A549 (cell line): ENCODE measurements at regions not wholly inside any gene's neighbourhood (a gene's known extent, or its start where the extent isn't known, plus 50 kb on each side); places are given as distances from the start of the nearest gene placed in this dataset.

Source experiments
- ATAC-seq, 2 experiments: fragments of 200-7000 bp in 1 of 2; fragments of >200 bp in 1 of 2; cut with Nextera tagmentation in 1 of 2; cut with Tn5 transposase in 1 of 2; 3 replicates each; pipeline versions ENCODE4 v1.8.0 to v1.9.1; 2018 to 2020; ENCODE audit warnings: mild to moderate bottlenecking in 1 of 2, moderate library complexity in 1 of 2
- CTCF ChIA-PET: fragments of 300-600 bp; sonication (Branson Sonifier 250); formaldehyde crosslinking; extraction: SDS; loops from one replicate; lab custom pipeline; 2021; ENCODE audit warnings: antibody characterized with exemption, inconsistent platforms; lab: Yijun Ruan, JAX
- POLR2A ChIA-PET: fragments of 350-600 bp; formaldehyde crosslinking; extraction: SDS; loops from one replicate; lab custom pipeline; 2021; ENCODE audit warnings: antibody characterized with exemption, inconsistent platforms; lab: Yijun Ruan, JAX
- DNase-seq, 2 experiments: peaks; one replicate each; pipeline versions ENCODE4 v3.0.0 to v3.0.0-alpha.2; 2011 to 2016; ENCODE audit warnings: low read depth in 1 of 2, low spot score in 1 of 2
- FAIRE-seq: peaks from 2 replicates; lab custom pipeline; 2011; peaks lifted over from hg19 to GRCh38; lab: Jason Lieb, UNC
- H3K27ac ChIP-seq, 2 experiments: fragments of >200 bp; sonication (Bioruptor Twin); formaldehyde crosslinking; 3 replicates each; pipeline ENCODE4 v1.5.1; 2016 to 2017
- H3K4me1 ChIP-seq: fragments of >200 bp; sonication (Bioruptor Twin); formaldehyde crosslinking; 3 replicates; pipeline ENCODE4 v1.6.1; 2016
- H3K4me2 ChIP-seq: fragments of >200 bp; sonication (Bioruptor Twin); formaldehyde crosslinking; 3 replicates; pipeline ENCODE4 v1.6.1; 2016
- H3K4me3 ChIP-seq: fragments of >200 bp; sonication (Bioruptor Twin); formaldehyde crosslinking; 3 replicates; pipeline ENCODE4 v1.5.1; 2016
- H3K9me3 ChIP-seq: fragments of >200 bp; sonication (Bioruptor Twin); formaldehyde crosslinking; 3 replicates; pipeline ENCODE4 v1.6.1; 2016
- ATOH8 ChIP-seq: fragments of 250-450 bp; sonication (Bioruptor Pico); IDR thresholded peaks from 2 replicates; pipeline ENCODE4 v1.5.0; 2020; ENCODE audit warnings: low read depth, mild to moderate bottlenecking, moderate library complexity
- BHLHE40 ChIP-seq: IDR thresholded peaks from 2 replicates; pipeline ENCODE4 v1.6.1; 2012; ENCODE audit warnings: low read depth, low read length, inconsistent platforms
- CBX8 ChIP-seq: fragments of 200-600 bp; sonication (generic); IDR thresholded peaks from 2 replicates; pipeline ENCODE4 v1.6.1; 2016
- EHMT2 ChIP-seq: fragments of 200-600 bp; sonication (generic); IDR thresholded peaks from 2 replicates; pipeline ENCODE4 v1.6.1; 2016; ENCODE audit warnings: antibody characterized with exemption, low read depth, mild to moderate bottlenecking, moderate library complexity
- FOSB ChIP-seq: fragments of 250-450 bp; sonication (Bioruptor Pico); IDR thresholded peaks from 2 replicates; pipeline ENCODE4 v1.5.0; 2020; ENCODE audit warnings: mild to moderate bottlenecking, moderate library complexity
- FOSL2 ChIP-seq, 2 experiments: fragments of 450-650 bp in 1 of 2; fragments of >200 bp in 1 of 2; sonication (Bioruptor Twin) in 1 of 2; formaldehyde crosslinking; IDR thresholded peaks; 2 replicates each; pipeline versions ENCODE4 v1.5.0 to v1.6.1; 2016 to 2020; ENCODE audit warnings: mild to moderate bottlenecking in 1 of 2, moderate library complexity in 1 of 2
- GATA3 ChIP-seq: IDR thresholded peaks from 2 replicates; pipeline ENCODE4 v1.6.1; 2012; ENCODE audit warnings: borderline replicate concordance
- HDAC2 ChIP-seq: fragments of 200-600 bp; sonication (generic); IDR thresholded peaks from 2 replicates; pipeline ENCODE4 v1.6.1; 2016
- HES2 ChIP-seq: fragments of >200 bp; sonication (Bioruptor Twin); formaldehyde crosslinking; IDR thresholded peaks from 2 replicates; pipeline ENCODE4 v1.6.1; 2016
- HEYL ChIP-seq: fragments of 250-450 bp; sonication (Bioruptor Pico); IDR thresholded peaks from 2 replicates; pipeline ENCODE4 v1.8.0; 2021; ENCODE audit warnings: mild to moderate bottlenecking, moderate library complexity
- HMGXB4 ChIP-seq: fragments of 250-450 bp; sonication (Bioruptor Pico); IDR thresholded peaks from 2 replicates; pipeline ENCODE4 v1.5.0; 2021; ENCODE audit warnings: mild to moderate bottlenecking, moderate library complexity, borderline replicate concordance
- HOXB13 ChIP-seq: fragments of 250-450 bp; sonication (Bioruptor Pico); IDR thresholded peaks from 2 replicates; pipeline ENCODE4 v1.5.0; 2020; ENCODE audit warnings: low read depth, mild to moderate bottlenecking, moderate library complexity
- MYC ChIP-seq: IDR thresholded peaks from 2 replicates; pipeline ENCODE4 v1.6.1; 2012; ENCODE audit warnings: mild to moderate bottlenecking, inconsistent platforms, low read length, improper control_type of control experiment, borderline replicate concordance
- NPAS2 ChIP-seq: fragments of 250-450 bp; sonication (Bioruptor Pico); IDR thresholded peaks from 2 replicates; pipeline ENCODE4 v1.8.0; 2022; ENCODE audit warnings: mild to moderate bottlenecking, moderate library complexity, borderline replicate concordance
- PBX3 ChIP-seq: IDR thresholded peaks from 2 replicates; pipeline ENCODE4 v1.6.1; 2012
- PHF8 ChIP-seq: fragments of 200-600 bp; sonication (generic); IDR thresholded peaks from 2 replicates; pipeline ENCODE4 v1.6.1; 2016; ENCODE audit warnings: low read depth, mild to moderate bottlenecking, antibody characterized with exemption, moderate library complexity, borderline replicate concordance
- POLR2A ChIP-seq: IDR thresholded peaks from 2 replicates; pipeline ENCODE4 v1.6.1; 2012; ENCODE audit warnings: mild to moderate bottlenecking, low read length
- POLR2AphosphoS2 ChIP-seq: conservative IDR thresholded peaks from 2 replicates; pipeline ENCODE4 v1.6.1; 2012; ENCODE audit warnings: low read length, improper control_type of control experiment, inconsistent platforms
- RAD21 ChIP-seq, 2 experiments: fragments of >200 bp in 1 of 2; sonication (Bioruptor Twin) in 1 of 2; formaldehyde crosslinking in 1 of 2; IDR thresholded peaks in 1 of 2; conservative IDR thresholded peaks in 1 of 2; 2 replicates in 1 of 2; 3 replicates in 1 of 2; pipeline ENCODE4 v1.6.1; 2012 to 2018; ENCODE audit warnings: inconsistent platforms in 1 of 2
- RARB ChIP-seq: fragments of 250-450 bp; sonication (Bioruptor Pico); IDR thresholded peaks from 2 replicates; pipeline ENCODE4 v1.8.0; 2021; ENCODE audit warnings: mild to moderate bottlenecking, moderate library complexity
- RNF2 ChIP-seq: fragments of 200-600 bp; sonication (generic); IDR thresholded peaks from 2 replicates; pipeline ENCODE4 v1.6.1; 2016; ENCODE audit warnings: low read depth, mild to moderate bottlenecking, antibody characterized with exemption, moderate library complexity, borderline replicate concordance
- ZSCAN20 ChIP-seq: fragments of 250-450 bp; sonication (Bioruptor Pico); IDR thresholded peaks from 2 replicates; pipeline ENCODE4 v1.8.0; 2022; ENCODE audit warnings: mild to moderate bottlenecking, moderate library complexity
- WGBS: methylation state at CpG from one replicate; pipeline ENCODE4 v1.1.6; 2017; ENCODE audit errors: missing lambda C conversion rate; 5-methylcytosine and 5-hydroxymethylcytosine counted together

GRCh38 chr5:91638010-91638409, 254.9 kb upstream of the ARRDC3 start:
- ChIA-PET POLR2A (no interaction called here), CTCF (no interaction called here)
- no peaks in the 10 kb centered on the region for H3K4me1 ChIP-seq
- no peak overlapping the region for H3K4me2 ChIP-seq
- TF ChIP-seq POLR2AphosphoS2 (no peak), CBX8 (no peak), HDAC2 (no peak), BHLHE40 (no peak), PBX3 (no peak), GATA3 (no peak), MYC (no peak), HES2 (no peak), PHF8 (no peak), ATOH8 (CRISPR knock-in tag) (no peak)
- no peak for DNase-seq
- no peak for FAIRE-seq
- no peaks in the 10 kb centered on the region for H3K9me3 ChIP-seq
- 87% methylated on average over 1 of the region's 1 CpG for WGBS
- no peak overlapping the region for H3K4me3 ChIP-seq
- no peak overlapping the region for H3K27ac ChIP-seq
- no peak for ATAC-seq

DNA sequence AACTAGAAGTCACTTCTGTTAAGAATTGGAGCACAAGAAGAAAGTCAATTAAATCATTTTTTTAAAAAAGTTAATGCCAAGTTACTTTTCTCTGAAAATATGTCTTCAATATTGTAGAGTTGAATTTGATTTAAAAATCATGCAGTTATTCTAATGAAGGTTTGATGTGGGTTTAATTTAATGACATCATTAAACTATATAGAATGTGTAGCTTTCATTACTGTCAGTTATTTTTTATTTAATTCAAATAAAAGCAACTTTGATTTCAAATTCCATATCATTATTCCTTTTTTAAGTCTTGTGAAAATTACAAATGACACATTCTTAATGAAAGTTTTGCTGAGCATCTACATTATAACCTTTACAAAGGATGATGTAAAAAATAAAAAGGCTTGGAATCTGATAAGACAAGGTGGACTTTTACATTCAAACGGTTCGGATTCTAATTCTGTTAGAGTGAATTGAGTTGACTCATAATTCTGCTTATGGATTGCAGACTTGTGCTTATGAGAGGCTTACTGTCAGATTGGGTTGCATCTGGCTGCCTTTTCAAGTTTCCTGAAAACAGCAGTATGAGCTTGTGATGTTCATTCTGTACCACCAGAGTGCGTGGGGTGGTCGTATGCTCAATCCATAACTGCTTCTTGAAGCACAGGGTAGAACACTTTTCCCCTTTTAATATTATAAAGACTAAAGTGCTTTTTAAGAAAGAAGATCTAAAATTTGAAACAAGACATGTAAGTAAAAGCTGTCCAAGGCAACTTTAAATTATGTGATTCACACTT, 253.0 kb upstream of the ARRDC3 start:
- ChIA-PET POLR2A (no interaction called here), CTCF (no interaction called here)
- no peaks in the 10 kb centered on the region for H3K9me3 ChIP-seq
- whole genome bisulfite sequencing = 75% methylated on average over 4 of the region's 4 CpGs
- no peaks in the 10 kb centered on the region for H3K4me1 ChIP-seq
- H3K27ac ChIP-seq = no peak overlapping the region
- no peak overlapping the region for H3K4me3 ChIP-seq
- ATAC-seq = peak; percentile 46 to 56; a peak in 3 of 6 replicates
- no peak for FAIRE-seq
- DNase-seq = peak in 1 of 2 experiments; percentile 19
- H3K4me2 ChIP-seq = no peak overlapping the region
- TF ChIP-seq HOXB13 (CRISPR knock-in tag) (no peak), BHLHE40 (no peak)

- H3K4me3 ChIP-seq = no peak overlapping the region
- ChIA-PET POLR2A (no interaction called here), CTCF (no interaction called here)
- H3K9me3 ChIP-seq = no peaks in the 10 kb centered on the region
- no peak for ATAC-seq
- TF ChIP-seq NPAS2 (CRISPR knock-in tag) (no peak), ATOH8 (CRISPR knock-in tag) (no peak), HEYL (no peak), FOSL2 (IDR thresholded peaks at IDR 0.05) (no peak), FOSL2 (CRISPR knock-in tag; IDR thresholded peaks at IDR 0.05) (no peak)
- H3K4me2 ChIP-seq = no peak overlapping the region
- DNase-seq = peak in 1 of 2 experiments; percentile 16
- FAIRE-seq = no peak
- no peak overlapping the region for H3K27ac ChIP-seq
- WGBS = 15% methylated on average over 1 of the region's 1 CpG
- no peaks in the 10 kb centered on the region for H3K4me1 ChIP-seq
Observed at GRCh38 chr5:91632871-91633270, 249.8 kb upstream of the ARRDC3 start.

- H3K4me1 ChIP-seq = no peaks in the 10 kb centered on the region
- DNase-seq = no peak
- H3K27ac ChIP-seq = no peak overlapping the region
- H3K9me3 ChIP-seq = no peaks in the 10 kb centered on the region
- ChIA-PET POLR2A (no interaction called here), CTCF (interaction anchor here (1.1 to 1.5 kb wide), 2 partner anchors 21 to 30 kb away, joined by 3 read pairs; no protein-coding TSS in a partner anchor)
- 11% methylated on average over 2 of the region's 2 CpGs for WGBS
- H3K4me2 ChIP-seq = no peak overlapping the region
- ATAC-seq = no peak
- FAIRE-seq = no peak
- H3K4me3 ChIP-seq = no peak overlapping the region
- no peak for TF ChIP-seq FOSB (CRISPR knock-in tag)
- TF ChIP-seq HOXB13 (CRISPR knock-in tag) = no peak
- TF ChIP-seq RAD21 (conservative IDR thresholded peaks at IDR 0.05 in 1 of 2, IDR thresholded peaks at IDR 0.05 in 1 of 2) = no peak
- no peak for TF ChIP-seq RNF2
- no peak for TF ChIP-seq POLR2A
- TF ChIP-seq POLR2AphosphoS2 = no peak
- no peak for TF ChIP-seq ZSCAN20 (CRISPR knock-in tag)
- no peak for TF ChIP-seq HMGXB4
- no peak for TF ChIP-seq NPAS2 (CRISPR knock-in tag)
- no peak for TF ChIP-seq RARB
- TF ChIP-seq EHMT2 = no peak
Observed at GRCh38 chr5:91611746-91612145, 228.6 kb upstream of the ARRDC3 start.
